SK-N-SH treated with all-trans-retinoic acid at 6 μM for 48 hours (cell line): ENCODE measurements at regions not wholly inside any gene's neighbourhood (a gene's known extent, or its start where the extent isn't known, plus 50 kb on each side); places are given as distances from the start of the nearest gene placed in this dataset.

Experiments
- ATAC-seq: fragments of 200-7000 bp; cut with Tn5 transposase; 3 replicates; pipeline ENCODE4 v1.9.1; 2020; ENCODE audit warnings: mild to moderate bottlenecking, moderate library complexity
- ARNTL ChIP-seq: fragments of 450-650 bp; formaldehyde crosslinking; IDR thresholded peaks from 2 replicates; pipeline ENCODE4 v1.5.0; 2020; ENCODE audit warnings: low read depth, mild to moderate bottlenecking, moderate library complexity, borderline replicate concordance
- BACH2 ChIP-seq: fragments of 250-450 bp; sonication (Bioruptor Pico); IDR thresholded peaks from 2 replicates; pipeline ENCODE4 v1.9.0; 2021; ENCODE audit warnings: mild to moderate bottlenecking, borderline replicate concordance
- CREB5 ChIP-seq: fragments of 250-450 bp; sonication (Bioruptor Pico); IDR thresholded peaks from 2 replicates; pipeline ENCODE4 v1.5.1; 2020; ENCODE audit warnings: low read depth, mild to moderate bottlenecking, moderate library complexity
- CSDC2 ChIP-seq: fragments of 250-450 bp; sonication (Bioruptor Pico); IDR thresholded peaks from 2 replicates; pipeline ENCODE4 v1.5.0; 2020; ENCODE audit warnings: mild to moderate bottlenecking, moderate library complexity
- CSRNP3 ChIP-seq: fragments of 250-450 bp; sonication (Bioruptor Pico); IDR thresholded peaks from 2 replicates; pipeline ENCODE4 v1.5.1; 2021; ENCODE audit warnings: mild to moderate bottlenecking, moderate library complexity
- ESRRG ChIP-seq: fragments of 250-450 bp; sonication (Bioruptor Pico); IDR thresholded peaks from 2 replicates; pipeline ENCODE4 v1.6.1; 2021; ENCODE audit warnings: mild to moderate bottlenecking
- GLIS3 ChIP-seq: fragments of 250-450 bp; sonication (Bioruptor Pico); IDR thresholded peaks from 2 replicates; pipeline ENCODE4 v1.5.0; 2020; ENCODE audit warnings: mild to moderate bottlenecking, moderate library complexity
- PATZ1 ChIP-seq: fragments of 250-450 bp; sonication (Bioruptor Pico); IDR thresholded peaks from 2 replicates; pipeline ENCODE4 v1.8.0; 2020; ENCODE audit warnings: mild to moderate bottlenecking, moderate library complexity, borderline replicate concordance
- POU6F1 ChIP-seq: fragments of 250-450 bp; sonication (Bioruptor Pico); IDR thresholded peaks from 2 replicates; pipeline ENCODE4 v1.8.0; 2021; ENCODE audit warnings: low read depth, mild to moderate bottlenecking, moderate library complexity, borderline replicate concordance
- RARB ChIP-seq: fragments of 250-450 bp; sonication (Bioruptor Pico); IDR thresholded peaks from 2 replicates; pipeline ENCODE4 v1.8.0; 2021; ENCODE audit warnings: mild to moderate bottlenecking, moderate library complexity
- TOX ChIP-seq: fragments of 250-450 bp; sonication (Bioruptor Pico); IDR thresholded peaks from 2 replicates; pipeline ENCODE4 v1.8.0; 2021; ENCODE audit warnings: mild to moderate bottlenecking, moderate library complexity, borderline replicate concordance
- TSHZ2 ChIP-seq: fragments of 250-450 bp; sonication (Bioruptor Pico); IDR thresholded peaks from 2 replicates; pipeline ENCODE4 v1.5.0; 2020; ENCODE audit warnings: mild to moderate bottlenecking, moderate library complexity
- ZC3H10 ChIP-seq: fragments of 250-450 bp; sonication (Bioruptor Pico); IDR thresholded peaks from 2 replicates; pipeline ENCODE4 v1.5.1; 2021; ENCODE audit warnings: mild to moderate bottlenecking, moderate library complexity
- ZFP30 ChIP-seq: fragments of 450-650 bp; formaldehyde crosslinking; IDR thresholded peaks from 2 replicates; pipeline ENCODE4 v1.5.0; 2022; ENCODE audit warnings: mild to moderate bottlenecking, moderate library complexity
- ZNF70 ChIP-seq: fragments of 450-650 bp; formaldehyde crosslinking; IDR thresholded peaks from 2 replicates; pipeline ENCODE4 v1.5.0; 2020; ENCODE audit warnings: mild to moderate bottlenecking, moderate library complexity
- ZNF8 ChIP-seq: fragments of 450-650 bp; formaldehyde crosslinking; IDR thresholded peaks from 2 replicates; pipeline ENCODE4 v1.5.0; 2020; ENCODE audit warnings: mild to moderate bottlenecking, moderate library complexity

GRCh38 chr14:99012703-99013102 lies 259.3 kb downstream of the BCL11B start:
- TF ChIP-seq GLIS3 (CRISPR knock-in tag) (no peak), POU6F1 (CRISPR knock-in tag) (no peak), ZNF70 (CRISPR knock-in tag) (no peak), RARB (CRISPR knock-in tag) (no peak), ZC3H10 (CRISPR knock-in tag) (no peak), CSRNP3 (no peak), CSDC2 (CRISPR knock-in tag) (no peak), ESRRG (CRISPR knock-in tag) (no peak), CREB5 (no peak)
- no peak for ATAC-seq

GRCh38 chr14:99015833-99016232 lies 256.2 kb downstream of the BCL11B start:
- no peak for ATAC-seq
- TF ChIP-seq GLIS3 (CRISPR knock-in tag): no peak
- no peak for TF ChIP-seq POU6F1 (CRISPR knock-in tag)
- TF ChIP-seq ZNF8 (CRISPR knock-in tag): no peak
- TF ChIP-seq CSRNP3: no peak
- TF ChIP-seq ZFP30 (CRISPR knock-in tag): no peak

GRCh38 chr14:99023371-99023770 lies 248.6 kb downstream of the BCL11B start:
- ATAC-seq: no peak
- TF ChIP-seq TSHZ2 (no peak), ESRRG (CRISPR knock-in tag) (no peak), GLIS3 (CRISPR knock-in tag) (no peak), TOX (no peak), ZNF8 (CRISPR knock-in tag) (no peak), BACH2 (no peak), ZNF70 (CRISPR knock-in tag) (no peak), PATZ1 (no peak), ZC3H10 (CRISPR knock-in tag) (no peak), ARNTL (no peak)
